Stimulated activated CD4-positive, alpha-beta T cell treated with anti-CD3 and anti-CD28 coated beads, Interleukin-15, amount 100 ng/mL, for 24 hours (primary cell): ENCODE measurements at regions not wholly inside any gene's neighbourhood (a gene's known extent, or its start where the extent isn't known, plus 50 kb on each side); places are given as distances from the start of the nearest gene placed in this dataset.

Experiments used
- DNase-seq: peaks from one replicate; pipeline ENCODE4 v3.0.0-alpha.2; 2020

GRCh38 chr9:135240871-135241311 lies 153.4 kb downstream of the OLFM1 start:
- DNase-seq = no peak

- no peak for DNase-seq
Measured at GRCh38 chr9:135241381-135242048, 154.0 kb downstream of the OLFM1 start.

DNA sequence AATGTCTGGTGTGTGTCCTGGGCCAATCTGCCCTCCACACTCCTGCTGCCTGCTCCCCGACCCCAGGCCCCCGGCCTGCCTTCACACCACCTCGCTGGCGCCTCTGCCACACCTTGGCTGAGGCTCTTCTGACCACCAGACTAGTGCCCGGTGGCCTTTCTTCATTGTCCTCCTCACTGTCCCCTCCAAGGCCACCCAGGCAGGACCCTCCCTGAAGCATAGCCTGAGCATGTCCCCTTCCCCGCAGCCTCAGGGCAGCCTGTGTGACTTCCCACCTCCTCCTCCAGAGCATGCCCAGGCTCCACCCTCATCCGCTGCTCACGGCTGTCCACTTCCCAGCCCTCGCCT lies 154.6 kb downstream of the OLFM1 start:
- DNase-seq = no peak

GRCh38 chr9:135242406-135242805 lies 154.9 kb downstream of the OLFM1 start:
- no peak for DNase-seq

- no peak for DNase-seq
Measured at GRCh38 chr9:135243201-135244190, 156.0 kb downstream of the OLFM1 start.

- no peak for DNase-seq
Measured at GRCh38 chr9:135244271-135245221, 157.1 kb downstream of the OLFM1 start.

DNA sequence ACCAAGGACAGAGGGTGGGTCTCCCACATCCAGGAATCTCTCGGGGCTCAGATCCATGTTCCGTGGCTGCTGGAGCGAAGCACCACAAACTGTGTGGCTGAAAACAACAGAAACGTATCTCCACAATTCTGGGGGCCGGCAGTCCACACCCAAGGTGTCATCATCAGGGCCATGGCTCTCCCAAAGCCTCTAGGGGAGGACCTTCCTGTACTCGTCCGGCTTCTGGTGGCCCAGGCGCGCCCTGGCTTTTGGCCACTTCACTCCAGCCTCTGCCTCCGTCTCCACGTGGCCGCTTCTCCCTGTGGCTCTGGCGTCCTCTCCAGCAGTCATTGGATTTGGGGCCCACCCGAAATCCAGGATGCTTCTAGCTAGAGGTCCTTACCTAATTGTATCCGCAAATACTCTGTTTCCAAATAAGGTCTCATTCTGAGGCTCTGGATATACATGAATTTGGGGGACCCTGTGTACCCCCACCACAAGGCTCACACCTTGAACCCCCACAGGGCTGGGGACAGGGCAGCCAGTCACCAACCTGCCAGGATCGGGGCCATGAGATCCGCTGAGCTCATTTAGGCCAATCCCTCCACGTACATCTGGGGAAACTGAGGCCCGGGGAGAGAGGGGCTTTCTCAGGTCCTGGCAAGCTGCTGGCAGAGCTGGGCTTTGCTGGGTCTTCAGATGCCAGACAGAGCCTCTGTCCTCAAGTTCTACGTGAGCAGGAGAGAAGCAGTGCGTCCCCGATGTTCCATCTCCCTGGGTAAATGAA lies 158.2 kb downstream of the OLFM1 start:
- DNase-seq = no peak

DNA sequence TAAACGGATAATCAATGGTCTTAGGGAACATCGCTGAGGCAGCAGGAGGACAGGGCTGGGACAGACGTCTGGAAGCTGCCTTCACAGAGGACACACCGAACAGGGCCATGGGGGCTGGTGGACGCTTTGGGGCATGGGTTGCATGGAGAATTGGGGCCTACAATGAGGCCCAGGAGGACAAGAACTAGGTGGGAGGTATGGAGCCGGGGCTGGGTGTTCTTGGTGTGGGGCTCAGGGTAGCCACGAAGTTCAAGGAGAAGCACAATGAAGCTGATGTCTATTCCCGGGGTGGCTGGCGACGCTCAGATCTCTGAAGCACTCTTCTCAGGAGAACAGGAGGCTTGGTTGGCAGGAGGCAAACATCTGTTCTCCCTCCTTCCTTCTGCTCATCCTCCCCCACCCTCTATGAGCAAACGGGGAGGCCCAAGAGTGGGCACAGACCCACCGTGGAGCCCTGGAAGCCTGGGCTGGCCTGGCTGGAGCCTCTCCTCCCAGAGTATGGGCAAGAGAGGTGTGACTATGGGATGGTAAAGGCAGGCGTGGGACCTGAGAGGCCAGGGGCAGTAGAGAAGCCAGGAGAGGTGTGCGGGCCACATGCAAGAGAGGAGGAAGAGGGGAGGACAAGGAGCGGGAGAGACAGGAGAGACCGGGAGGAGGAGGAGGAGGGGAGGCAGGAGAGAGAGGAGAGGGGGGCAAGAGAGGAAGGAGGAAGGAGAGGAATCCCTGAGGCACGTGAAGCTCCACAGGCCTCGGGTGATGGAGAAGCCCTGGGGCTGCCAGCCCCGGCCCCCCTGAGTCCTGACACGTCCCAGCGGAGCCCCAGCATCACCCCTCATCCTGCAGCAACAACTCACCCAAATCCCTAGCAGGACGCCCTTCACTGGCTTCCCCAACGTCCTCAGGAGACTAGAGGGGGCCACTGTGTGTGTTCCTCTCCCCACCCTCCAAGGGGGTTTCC lies 159.1 kb downstream of the OLFM1 start:
- no peak for DNase-seq

- DNase-seq = no peak
Measured at GRCh38 chr9:135247227-135247930, 159.9 kb downstream of the OLFM1 start.

- DNase-seq = no peak
Measured at GRCh38 chr9:135248111-135248510, 160.6 kb downstream of the OLFM1 start.

GRCh38 chr9:135248721-135249120 lies 161.3 kb downstream of the OLFM1 start:
- no peak for DNase-seq

- DNase-seq = no peak
Measured at GRCh38 chr9:135249191-135249590, 161.7 kb downstream of the OLFM1 start.

DNA sequence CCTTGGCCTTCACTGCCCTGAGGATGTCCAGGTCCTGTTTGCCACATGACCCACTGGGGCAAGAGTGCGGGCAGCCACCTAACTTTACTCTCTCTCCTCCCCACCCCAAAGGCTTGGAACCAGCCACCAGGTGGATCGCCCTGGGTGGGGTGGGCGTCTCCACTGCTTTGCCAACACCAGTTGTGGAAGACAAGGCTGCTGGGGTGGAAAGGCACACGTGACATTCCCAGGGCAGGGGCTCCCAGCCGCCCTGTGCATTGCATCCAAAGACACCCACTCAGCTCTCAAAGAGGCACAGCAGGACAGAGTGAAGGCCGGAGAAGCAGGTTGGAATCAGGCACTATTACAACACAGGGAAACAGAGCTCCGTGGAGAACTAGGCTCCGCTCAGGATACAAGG lies 162.2 kb downstream of the OLFM1 start:
- DNase-seq = no peak

DNA sequence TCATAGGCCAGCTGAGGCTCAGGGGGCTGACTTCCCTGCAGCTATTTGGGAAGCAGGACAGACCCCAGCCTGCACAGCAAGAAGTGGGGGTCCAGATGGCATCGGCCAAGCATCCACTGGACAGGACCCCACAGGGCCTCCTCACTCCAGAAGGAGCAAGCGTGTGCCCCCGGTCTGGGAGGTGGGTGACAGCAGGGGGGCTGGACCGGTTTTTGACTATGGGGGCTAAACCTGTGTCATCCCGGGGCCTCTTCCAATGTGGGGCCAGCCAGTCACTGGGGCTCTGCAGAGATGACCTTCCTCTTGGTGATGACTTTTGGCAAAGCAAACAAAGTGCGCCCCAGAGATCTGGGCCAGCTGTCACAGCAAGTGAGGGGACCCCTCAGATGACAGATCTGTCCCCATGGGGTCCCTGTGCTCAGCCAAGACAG lies 163.9 kb downstream of the OLFM1 start:
- no peak for DNase-seq

DNA sequence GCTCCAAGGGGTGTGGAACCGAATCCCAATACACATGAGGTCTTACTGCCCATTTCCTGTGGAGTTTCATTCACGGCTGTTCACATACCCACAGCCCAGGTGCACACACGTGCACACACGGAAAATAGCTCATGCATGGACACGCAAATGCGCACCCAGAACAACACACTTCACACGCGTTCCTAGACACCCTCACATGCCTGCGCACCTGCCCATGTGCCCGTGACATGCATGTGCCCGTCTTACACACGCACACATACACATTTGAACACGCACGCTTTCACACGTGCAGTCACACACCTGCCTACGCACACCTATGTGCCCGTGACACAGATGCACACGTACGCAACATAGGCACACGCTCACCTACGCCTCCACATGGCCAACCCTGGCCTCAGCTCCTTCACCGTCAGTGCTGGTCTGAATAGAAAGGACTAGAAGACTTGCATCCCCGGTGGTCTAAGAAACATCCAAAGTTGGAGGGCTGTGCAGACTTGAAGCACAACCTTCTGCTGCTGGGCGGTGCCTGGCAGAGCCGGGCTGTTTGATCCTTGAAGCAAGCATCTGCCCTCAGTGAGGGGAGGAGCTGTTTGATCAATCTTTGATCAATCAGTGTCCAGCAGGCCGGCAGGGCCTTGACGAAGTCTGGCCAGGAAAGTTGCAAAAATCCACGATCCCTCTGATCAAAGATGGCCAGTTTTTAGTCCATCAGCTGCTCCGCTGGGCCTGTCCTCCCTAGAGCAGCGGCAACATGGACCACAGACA lies 164.7 kb downstream of the OLFM1 start:
- no peak for DNase-seq

- no peak for DNase-seq
Measured at GRCh38 chr9:135252980-135253304, 165.5 kb downstream of the OLFM1 start.

GRCh38 chr9:135253305-135254004 lies 166.0 kb downstream of the OLFM1 start:
- DNase-seq = no peak

DNA sequence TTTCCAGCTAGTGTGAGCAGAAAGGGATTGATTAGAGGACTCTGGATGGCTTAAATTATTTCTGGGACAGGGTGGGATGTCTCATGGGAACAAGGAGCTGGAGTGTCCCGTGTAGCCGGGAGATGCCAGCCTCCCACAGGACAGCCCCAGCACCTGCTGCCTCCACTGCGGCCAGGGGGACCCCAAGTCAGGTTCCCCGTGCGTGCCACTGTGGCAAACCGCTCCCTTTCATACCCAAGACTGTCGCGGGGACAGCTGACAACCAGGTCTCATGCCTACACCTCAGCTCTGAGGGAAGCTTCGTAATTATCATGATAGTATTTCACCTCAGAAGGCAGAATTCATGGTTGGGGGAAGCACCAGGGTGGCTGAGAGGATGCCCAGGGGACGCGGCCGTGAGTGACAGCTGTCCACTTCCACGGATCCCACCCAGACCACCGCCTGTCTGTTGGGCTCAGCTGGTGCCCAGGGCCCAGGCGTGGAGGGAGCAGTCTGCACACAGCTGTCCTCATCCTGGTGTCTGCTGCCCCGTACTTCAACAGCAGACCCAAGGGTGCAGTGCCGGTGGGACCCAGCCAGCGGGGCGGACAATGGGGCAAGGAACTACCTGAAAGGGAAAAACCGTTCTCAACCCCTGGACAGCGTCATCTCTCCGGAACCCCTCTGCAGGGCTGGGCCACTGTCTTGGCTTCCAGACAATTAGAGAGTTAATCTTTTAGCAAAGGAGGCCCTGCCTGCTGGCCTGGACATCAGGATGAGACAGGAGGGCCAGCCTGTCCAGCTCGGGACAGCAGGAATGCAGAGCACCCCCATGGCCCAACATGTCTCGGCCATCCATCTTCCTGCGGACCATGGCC lies 166.9 kb downstream of the OLFM1 start:
- DNase-seq = no peak
